Activated B cell treated with CpG ODN at 0.5 μM for 24 hours (primary cell): ENCODE measurements at regions not wholly inside any gene's neighbourhood (a gene's known extent, or its start where the extent isn't known, plus 50 kb on each side); places are given as distances from the start of the nearest gene placed in this dataset.
A peak's percentile ranks its signal among the peaks of the same experiment; 100 is the strongest.

Experiments used
- ATAC-seq: fragments of 200-7000 bp; cut with Tn5 transposase; one replicate; pipeline ENCODE4 v1.10.0; 2021; ENCODE audit warnings: low read depth, mild to moderate bottlenecking, moderate library complexity
- CTCF ChIA-PET: fragments of 350-600 bp; sonication (Branson Sonifier 250); formaldehyde crosslinking; loops from one replicate; lab custom pipeline; 2021; ENCODE audit warnings: antibody characterized with exemption; lab: Charles Lee
- POLR2A ChIA-PET: fragments of 350-600 bp; sonication (Branson Sonifier 250); formaldehyde crosslinking; loops from one replicate; lab custom pipeline; 2021; ENCODE audit warnings: antibody characterized with exemption; lab: Charles Lee
- DNase-seq: peaks from one replicate; pipeline ENCODE4 v3.0.0; 2022
- H3K27ac Mint-ChIP-seq: one replicate; pipeline ENCODE4 v1.8.0; 2020; ENCODE audit warnings: mixed read lengths
- H3K27me3 Mint-ChIP-seq: one replicate; pipeline ENCODE4 v1.8.0; 2021; ENCODE audit warnings: mixed read lengths
- H3K36me3 Mint-ChIP-seq: one replicate; pipeline ENCODE4 v1.8.0; 2021; ENCODE audit warnings: low read depth, mixed read lengths
- H3K4me1 Mint-ChIP-seq: one replicate; pipeline ENCODE4 v1.8.0; 2021; ENCODE audit warnings: mixed read lengths
- H3K4me3 Mint-ChIP-seq: one replicate; pipeline ENCODE4 v1.8.0; 2020; ENCODE audit warnings: mild to moderate bottlenecking, mixed read lengths
- H3K9me3 Mint-ChIP-seq: one replicate; pipeline ENCODE4 v1.8.0; 2020; ENCODE audit warnings: mixed read lengths
- CTCF ChIP-seq: fragments of 200-600 bp; IDR thresholded peaks from one replicate; pipeline ENCODE4 v1.8.0; 2022; ENCODE audit warnings: antibody characterized with exemption, mild to moderate bottlenecking
- intact Hi-C: fragments of 100-400 bp; cut with micrococcal nuclease; formaldehyde crosslinking; loops from one replicate; pipeline ENCODE4 v1.15.1; 2024

- DNase-seq: no peak
- POLR2A ChIA-PET: no interaction called here
- intact Hi-C loops: no loop called here
- CTCF ChIA-PET: interaction anchor here (14.7 kb wide), 1 partner anchor 207 kb away, joined by 275 read pairs; no protein-coding TSS in a partner anchor
- Mint-ChIP-seq H3K4me1 (peaks cover 34% of the 10 kb centered on the region), H3K4me3 (no peak overlapping the region), H3K9me3 (no peaks in the 10 kb centered on the region), H3K27ac (no peak overlapping the region), H3K27me3 (peaks cover 2% of the 10 kb centered on the region), H3K36me3 (no peaks in the 10 kb centered on the region)
- TF ChIP-seq CTCF: no peak
- no peak for ATAC-seq
These were observed 84.4 kb downstream of the OTUD1 start for GRCh38 chr10:23523251-23523650.

GRCh38 chr10:23525406-23525805 lies 86.5 kb downstream of the OTUD1 start:
- DNase-seq (no peak), ATAC-seq (peak; percentile 75)
- Mint-ChIP-seq H3K9me3 (no peaks in the 10 kb centered on the region), H3K27ac (no peak overlapping the region), H3K36me3 (no peaks in the 10 kb centered on the region), H3K27me3 (no peaks in the 10 kb centered on the region), H3K4me3 (no peak overlapping the region), H3K4me1 (peaks cover 31% of the 10 kb centered on the region)
- CTCF ChIA-PET: interaction anchor here (0.8 to 14.7 kb wide), 3 partner anchors 83 to 210 kb away, joined by 3 to 275 read pairs (median 5); no protein-coding TSS in a partner anchor
- no peak for TF ChIP-seq CTCF
- POLR2A ChIA-PET: no interaction called here
- intact Hi-C loops: loop anchor here (1.0 to 5.0 kb wide), 5 partner anchors 177 to 1533 kb away; no protein-coding TSS in a partner anchor

GRCh38 chr10:23528419-23528818 lies 89.5 kb downstream of the OTUD1 start:
- Mint-ChIP-seq H3K27me3 (no peaks in the 10 kb centered on the region), H3K4me3 (no peak overlapping the region)
- POLR2A ChIA-PET: no interaction called here

GRCh38 chr10:23529625-23530024 lies 90.8 kb downstream of the OTUD1 start:
- Mint-ChIP-seq H3K4me3 (no peak overlapping the region), H3K36me3 (no peaks in the 10 kb centered on the region), H3K4me1 (peaks cover 7% of the 10 kb centered on the region), H3K27ac (no peak overlapping the region), H3K9me3 (no peaks in the 10 kb centered on the region), H3K27me3 (peaks cover 2% of the 10 kb centered on the region)
- POLR2A ChIA-PET: no interaction called here
- DNase-seq (no peak), ATAC-seq (no peak)
- CTCF ChIA-PET: interaction anchor here (1.0 to 14.7 kb wide), 4 partner anchors 10 to 372 kb away, joined by 4 to 275 read pairs (median 5); no protein-coding TSS in a partner anchor
- intact Hi-C loops: loop anchor here (1.0 to 5.0 kb wide), 4 partner anchors 215 to 1537 kb away; no protein-coding TSS in a partner anchor
- TF ChIP-seq CTCF: no peak

More at GRCh38 chr10:23528419-23528818, 89.5 kb downstream of the OTUD1 start:
- intact Hi-C loops: loop anchor here (5.0 kb wide), 2 partner anchors 669 to 1536 kb away; no protein-coding TSS in a partner anchor
- no peak for TF ChIP-seq CTCF
- DNase-seq: no peak
- peaks cover 3% of the 10 kb centered on the region for H3K4me1 Mint-ChIP-seq
- no peak for ATAC-seq
- CTCF ChIA-PET: interaction anchor here (0.7 to 14.7 kb wide), 4 partner anchors 90 to 213 kb away, joined by 3 to 275 read pairs (median 5); partner anchors contain the start of gene OTUD1
- H3K9me3 Mint-ChIP-seq: no peaks in the 10 kb centered on the region
- H3K36me3 Mint-ChIP-seq: no peaks in the 10 kb centered on the region
- no peak overlapping the region for H3K27ac Mint-ChIP-seq

- Mint-ChIP-seq H3K27ac (no peak overlapping the region), H3K4me1 (peaks cover 8% of the 10 kb centered on the region), H3K36me3 (no peaks in the 10 kb centered on the region), H3K4me3 (no peak overlapping the region), H3K27me3 (peaks cover 2% of the 10 kb centered on the region), H3K9me3 (no peaks in the 10 kb centered on the region)
- DNase-seq (no peak), ATAC-seq (no peak)
- no peak for TF ChIP-seq CTCF
- ChIA-PET POLR2A (no interaction called here), CTCF (interaction anchor here (1.0 to 14.7 kb wide), 4 partner anchors 10 to 372 kb away, joined by 4 to 275 read pairs (median 5); no protein-coding TSS in a partner anchor)
- intact Hi-C loops: loop anchor here (1.0 kb wide), 2 partner anchors 216 to 372 kb away; no protein-coding TSS in a partner anchor
These were observed 91.2 kb downstream of the OTUD1 start for GRCh38 chr10:23530079-23530478.
